GM21447 (cell line): ENCODE measurements at regions not wholly inside any gene's neighbourhood (a gene's known extent, or its start where the extent isn't known, plus 50 kb on each side); places are given as distances from the start of the nearest gene placed in this dataset.
A peak's percentile ranks its signal among the peaks of the same experiment; 100 is the strongest.

ENCODE experiments used
- ATAC-seq: cut with Tn5 transposase; IDR thresholded peaks from one replicate; pipeline ENCODE4 v1.9.1; 2021; ENCODE audit not compliant: unreplicated experiment

DNA sequence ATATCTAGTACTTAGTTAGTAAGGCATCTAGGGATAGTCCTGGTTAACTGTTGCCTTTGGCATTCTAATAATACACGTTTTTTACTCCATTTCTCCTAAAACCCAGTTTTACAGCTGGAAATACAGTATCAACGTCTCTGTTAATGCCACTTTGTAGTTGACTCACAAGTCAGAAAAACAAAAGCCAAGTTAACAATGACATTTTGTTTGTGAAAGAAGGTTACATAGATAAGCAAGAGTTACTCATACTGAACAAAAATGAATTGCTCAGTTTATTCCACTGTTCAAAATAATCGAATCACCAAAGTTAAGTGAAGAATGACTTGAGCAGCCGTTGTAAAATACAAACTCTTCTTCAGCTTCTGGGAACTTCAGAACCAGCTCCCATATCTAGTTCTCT, 540.3 kb downstream of the ETS1 start:
- no peak for ATAC-seq

DNA sequence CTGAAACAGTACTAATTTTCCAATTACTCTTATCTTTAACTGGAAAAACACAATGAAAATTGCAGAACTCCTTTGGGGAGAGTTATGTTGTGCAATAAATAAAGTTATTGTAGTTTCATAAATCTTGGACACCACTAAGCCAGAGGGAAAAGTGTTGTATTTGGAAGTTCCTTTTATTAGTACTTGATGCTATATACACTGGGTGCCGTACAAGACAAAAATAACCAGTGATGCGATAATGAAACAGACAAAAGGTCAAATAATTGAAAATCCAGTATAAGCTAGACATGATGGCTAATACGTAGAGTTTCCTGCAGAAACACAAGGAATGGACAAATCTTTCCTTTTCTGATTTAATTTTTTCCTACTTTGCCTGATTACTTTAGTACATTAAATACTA, 541.1 kb downstream of the ETS1 start:
- ATAC-seq: no peak

DNA sequence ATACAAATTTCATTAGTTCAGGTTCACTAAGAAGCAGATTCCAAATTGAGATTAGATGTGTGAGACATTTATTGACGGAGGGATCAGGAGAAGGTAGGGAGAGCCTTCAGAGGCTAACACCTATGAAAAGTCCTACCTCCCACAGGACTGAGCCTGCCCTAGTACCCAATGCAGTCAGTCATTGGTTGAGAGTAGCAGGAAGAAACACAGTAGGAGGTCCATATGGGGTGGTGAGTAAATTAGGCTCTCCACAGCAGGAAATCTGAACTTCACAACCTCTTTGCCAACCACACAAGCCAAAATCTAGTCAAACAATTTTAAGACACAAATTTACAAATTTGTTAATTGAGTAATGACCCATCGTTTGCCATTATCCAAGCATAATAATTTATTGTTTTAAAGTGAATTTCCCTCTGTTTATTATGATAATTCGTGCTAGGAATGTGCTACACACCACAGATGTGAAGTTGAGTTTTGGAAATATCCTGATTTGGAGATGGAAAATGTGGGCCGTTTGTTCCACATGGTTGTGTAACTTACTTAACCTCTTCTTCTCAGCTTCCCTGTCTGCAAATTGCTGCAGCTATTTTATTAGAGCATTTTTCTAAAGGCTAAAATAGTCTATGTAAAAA, 542.1 kb downstream of the ETS1 start:
- ATAC-seq: no peak

GRCh38 chr11:128042290-128042751, 545.0 kb downstream of the ETS1 start:
- ATAC-seq: no peak

GRCh38 chr11:128040603-128041002, 546.8 kb downstream of the ETS1 start:
- ATAC-seq: no peak

DNA sequence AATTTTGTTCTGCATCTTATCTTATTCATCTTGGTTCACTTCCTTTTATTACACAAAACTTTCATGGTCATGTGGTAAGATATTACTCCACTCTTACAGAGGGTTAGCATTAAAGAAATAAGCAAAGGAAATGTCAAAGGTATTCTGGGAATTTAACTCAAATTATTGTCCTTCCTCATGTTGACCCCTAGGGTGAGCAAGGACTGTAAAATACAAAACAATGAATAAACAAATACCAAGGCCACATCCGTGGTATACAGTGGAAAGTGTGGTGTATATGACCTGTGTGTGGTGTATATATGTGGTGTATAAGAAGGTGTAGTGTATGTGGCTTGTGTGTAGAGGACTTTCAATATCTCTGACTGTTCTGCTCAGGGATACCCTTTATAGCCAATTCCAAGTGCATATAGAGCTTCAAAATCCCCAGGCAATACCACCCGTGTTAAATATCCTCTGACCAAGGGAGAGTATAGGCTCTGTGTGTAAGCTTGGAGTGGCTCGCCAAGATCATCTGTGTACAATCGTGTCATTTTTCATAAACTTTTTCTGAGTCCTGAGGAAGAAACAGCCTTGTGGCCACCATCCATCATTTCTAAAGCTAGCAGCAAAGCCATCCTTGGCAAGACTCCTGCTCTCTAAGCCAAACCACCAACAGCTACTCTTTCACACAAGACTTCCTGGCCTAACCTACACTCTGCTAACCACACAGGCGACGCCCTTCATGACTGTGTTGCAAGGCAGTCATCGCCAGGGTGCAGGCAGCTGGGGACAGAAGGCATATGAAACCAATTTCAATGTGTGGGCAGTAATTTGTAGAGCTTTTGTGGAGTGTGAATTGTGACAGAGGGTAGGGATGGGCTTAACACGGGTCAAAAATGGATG, 548.0 kb downstream of the ETS1 start:
- ATAC-seq: peak; percentile 92

DNA sequence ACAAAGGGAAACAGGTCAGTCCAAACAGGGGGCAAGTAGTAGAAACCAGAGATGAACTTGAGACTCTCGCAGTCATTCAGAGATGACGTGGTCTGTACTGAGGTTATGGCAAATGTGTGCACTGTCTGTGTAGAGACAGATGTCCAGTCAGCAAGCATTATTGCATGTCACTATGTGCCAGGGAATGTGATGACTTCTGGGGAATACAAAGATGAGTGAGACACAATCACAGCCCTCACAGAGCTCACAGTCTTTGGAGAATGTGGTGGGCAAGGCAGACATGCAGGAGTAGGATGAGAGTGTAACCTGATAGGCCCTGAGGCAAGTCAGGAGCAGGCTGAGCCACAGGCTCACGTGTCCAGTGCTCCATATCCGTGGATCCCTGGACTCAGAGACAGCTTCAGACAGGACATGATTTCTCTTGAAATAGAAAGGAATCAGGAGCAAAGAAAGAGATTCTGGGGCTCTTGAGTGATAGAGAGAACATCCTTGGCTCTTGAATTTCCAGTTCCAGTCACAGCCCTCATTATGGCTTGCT, 550.7 kb downstream of the ETS1 start:
- ATAC-seq: no peak

DNA sequence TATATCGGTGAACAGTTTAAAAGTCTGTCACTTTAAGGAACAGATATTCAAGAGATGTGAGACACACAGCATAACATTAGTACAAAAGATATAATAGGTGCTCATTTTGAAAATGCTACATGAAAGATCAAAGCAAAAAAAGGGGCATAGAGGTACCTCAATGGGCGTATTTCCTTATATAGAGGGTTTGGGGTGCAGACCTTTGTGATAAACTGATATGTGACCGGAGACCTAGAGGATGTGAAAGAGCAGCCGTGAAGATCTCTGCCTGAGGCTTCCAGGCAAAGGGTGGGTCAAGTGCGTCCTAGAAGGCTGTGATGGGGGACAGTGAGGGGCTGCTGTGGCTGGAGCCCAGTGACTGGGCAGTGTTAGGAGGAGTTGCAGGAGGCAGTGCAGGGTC, 551.4 kb downstream of the ETS1 start:
- no peak for ATAC-seq

DNA sequence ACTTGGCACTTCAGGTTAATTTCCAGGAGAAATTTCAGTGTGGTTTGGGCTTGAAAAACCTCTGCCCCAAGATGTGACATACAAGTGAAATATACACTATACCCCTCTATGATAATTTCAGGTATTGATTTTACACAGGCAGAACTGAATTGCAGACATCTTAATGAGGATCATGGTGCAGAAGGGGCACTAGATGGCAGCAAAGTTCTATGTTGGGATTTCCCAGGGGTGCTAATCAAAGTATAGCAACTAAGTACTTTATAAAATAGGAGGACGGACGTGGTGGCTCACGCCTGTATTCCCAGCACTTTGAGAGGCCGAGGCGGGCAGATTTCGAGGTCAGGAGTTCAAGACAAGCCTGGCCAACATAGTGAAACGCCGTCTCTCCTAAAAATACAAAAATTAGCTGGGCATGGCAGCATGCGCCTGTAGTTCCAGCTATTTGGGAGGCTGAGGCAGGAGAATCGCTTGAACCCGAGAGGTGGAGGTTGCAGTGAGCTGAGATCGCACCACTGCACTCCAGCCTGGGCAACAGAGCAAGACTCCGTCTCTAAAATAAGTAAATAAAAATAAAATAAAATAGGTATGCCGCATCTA, 555.7 kb downstream of the ETS1 start:
- ATAC-seq: peak; percentile 85

GRCh38 chr11:128029219-128029722, 558.1 kb downstream of the ETS1 start:
- ATAC-seq: no peak

DNA sequence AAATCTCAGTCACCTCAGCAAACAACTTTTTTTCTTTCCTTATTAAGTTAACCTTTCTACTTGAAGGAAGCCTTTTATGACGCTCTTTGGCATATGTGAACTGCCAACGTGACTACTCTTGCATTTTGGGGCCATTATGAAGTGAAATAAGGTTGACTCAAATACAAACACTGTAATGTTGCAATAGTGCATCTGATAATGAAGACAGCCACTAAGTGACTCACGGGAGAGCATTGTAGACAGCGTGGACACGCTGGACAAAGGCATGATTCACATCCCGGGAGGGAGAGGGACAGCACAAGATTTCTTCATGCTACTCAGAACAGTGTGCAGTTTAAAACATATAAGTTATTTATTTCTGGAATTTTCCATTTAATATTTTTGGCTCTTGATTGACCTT, 560.8 kb downstream of the ETS1 start:
- no peak for ATAC-seq

- no peak for ATAC-seq
Measured at GRCh38 chr11:128022761-128023160, 564.6 kb downstream of the ETS1 start.

- ATAC-seq: no peak
Measured at GRCh38 chr11:128022007-128022368, 565.4 kb downstream of the ETS1 start.

DNA sequence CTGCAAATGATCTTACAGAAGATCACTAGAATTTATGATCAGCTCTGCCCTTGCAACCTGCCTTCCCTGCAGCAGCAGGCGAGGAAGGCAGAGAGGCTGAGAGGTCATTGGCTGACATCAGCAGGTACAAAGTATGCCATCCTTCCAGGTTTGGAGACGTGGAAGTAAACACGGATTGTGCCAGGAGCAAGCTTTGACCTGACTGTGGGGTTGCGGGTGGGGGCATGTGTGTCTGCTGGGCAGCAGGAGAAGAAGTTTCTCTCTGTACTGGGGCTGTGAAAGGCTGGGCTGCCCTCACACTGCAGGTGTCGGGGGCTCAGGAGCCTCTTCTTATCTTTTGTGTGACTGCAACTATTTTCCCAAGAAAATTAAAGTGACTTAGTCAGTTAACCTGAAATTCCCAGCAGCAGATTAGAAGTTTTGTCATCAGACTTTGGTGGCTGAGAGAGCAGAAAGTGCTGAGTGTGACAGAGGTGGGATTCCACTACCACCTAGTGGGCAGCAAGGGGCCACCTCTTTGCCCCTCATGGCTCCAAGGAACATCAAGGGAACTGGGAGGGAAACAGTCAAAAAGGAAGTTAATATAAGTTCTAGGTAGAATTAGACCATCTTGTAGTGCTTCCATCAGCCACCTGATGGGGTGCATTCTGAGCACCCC, 565.9 kb downstream of the ETS1 start:
- ATAC-seq: no peak

DNA sequence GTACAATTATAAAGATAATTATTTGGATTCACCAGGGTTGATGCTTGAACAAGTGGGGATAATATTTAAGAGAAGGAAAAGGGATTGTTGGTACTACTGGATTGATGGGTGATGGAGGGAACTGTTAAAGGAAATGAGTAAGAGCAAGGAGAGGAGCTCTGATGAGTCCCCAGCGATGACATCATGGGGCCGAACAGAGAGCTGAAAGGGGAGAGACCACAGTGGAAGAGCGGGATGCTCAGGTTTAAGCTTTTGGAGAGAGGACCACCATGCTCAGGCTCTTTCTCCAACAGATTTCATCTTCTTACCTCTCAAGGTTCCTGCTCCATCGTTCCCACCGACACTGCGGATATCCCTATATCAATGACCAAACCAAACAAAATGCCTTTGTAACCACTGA, 568.7 kb downstream of the ETS1 start:
- no peak for ATAC-seq

GRCh38 chr11:128005562-128005961, 581.8 kb downstream of the ETS1 start:
- ATAC-seq: no peak

DNA sequence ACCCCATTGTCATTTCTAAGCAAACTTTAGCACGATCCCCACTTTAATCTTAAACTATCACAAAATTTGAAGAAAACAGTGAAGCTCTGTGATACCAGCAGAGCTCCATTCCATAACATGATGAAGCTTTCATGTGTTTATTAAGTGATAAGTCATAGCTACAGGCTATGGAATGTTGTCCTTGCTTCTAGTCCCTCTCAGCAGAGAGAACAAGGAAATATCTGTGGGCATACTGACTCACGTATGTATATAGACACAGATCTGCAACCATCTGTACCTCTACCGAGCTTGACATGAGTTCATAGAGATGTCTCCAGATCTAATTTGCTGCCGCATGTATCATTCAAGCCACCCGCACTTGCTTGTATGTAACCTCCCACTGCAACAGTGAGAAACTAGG, 588.9 kb downstream of the ETS1 start:
- ATAC-seq: no peak

DNA sequence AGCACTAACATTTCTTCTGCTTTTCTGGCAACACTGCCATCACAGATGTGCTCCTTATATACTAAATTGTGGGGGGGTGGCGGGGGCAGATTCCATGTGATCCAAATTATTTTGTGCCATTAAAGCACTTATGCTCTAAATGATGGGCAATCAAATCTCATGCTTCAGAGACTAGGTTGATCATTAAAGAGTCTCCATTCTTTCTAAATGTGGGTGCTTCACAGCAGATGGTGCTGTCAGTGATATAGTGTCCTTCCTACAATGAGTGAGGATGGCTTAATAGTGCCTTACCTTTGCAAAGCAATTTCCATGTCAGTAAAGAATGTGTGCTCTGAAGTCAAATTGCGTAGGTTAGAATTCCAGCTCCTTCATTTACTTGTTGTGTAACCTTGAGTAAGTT, 589.8 kb downstream of the ETS1 start:
- no peak for ATAC-seq

GRCh38 chr11:127996825-127997224, 590.5 kb downstream of the ETS1 start:
- ATAC-seq: no peak

GRCh38 chr11:127995921-127996320, 591.4 kb downstream of the ETS1 start:
- no peak for ATAC-seq

DNA sequence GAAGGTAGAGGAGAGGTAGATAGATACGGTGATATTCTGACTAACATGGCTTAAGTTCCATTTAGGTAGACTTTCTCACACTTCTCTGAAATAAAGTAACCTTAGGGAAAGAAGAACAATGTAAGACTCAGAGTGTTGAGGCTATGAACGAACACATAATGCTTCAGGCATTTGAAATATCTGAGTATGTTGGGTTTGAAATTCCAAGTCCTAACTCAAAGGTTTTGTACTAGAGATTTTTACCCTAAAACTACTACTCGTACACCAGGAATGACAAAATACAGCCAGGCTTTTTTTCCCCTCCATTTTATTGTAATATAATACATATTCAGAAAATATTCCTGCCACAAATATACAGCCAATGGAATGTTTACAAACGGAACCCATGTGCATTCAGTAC, 592.6 kb downstream of the ETS1 start:
- no peak for ATAC-seq
